Small intestine (tissue), 7 donors: ENCODE measurements at regions not wholly inside any gene's neighbourhood (a gene's known extent, or its start where the extent isn't known, plus 50 kb on each side); places are given as distances from the start of the nearest gene placed in this dataset.
"Not testable (repeated sequence)": the region's sequence is repeated elsewhere in the genome, so short reads cannot be mapped to it uniquely, and the experiment has no call there.

Experiments
- DNase-seq, 2 donors: peaks; one replicate each; pipeline versions ENCODE4 v3.0.0 to v3.0.0-alpha.2; 2013
- FAIRE-seq: peaks from 2 replicates; lab custom pipeline; 2012; peaks lifted over from hg19 to GRCh38; lab: Jason Lieb, UNC
- H3K27ac ChIP-seq, 3 donors: one replicate each; pipeline ENCODE4 v1.5.1; 2013; ENCODE audit warnings: low read length in 2 of 3, mild to moderate bottlenecking in 2 of 3, control low read depth in 1 of 3, inconsistent platforms in 1 of 3, low read depth in 1 of 3, moderate library complexity in 1 of 3
- H3K27me3 ChIP-seq, 3 donors: one replicate each; pipeline ENCODE4 v1.6.1; 2013; ENCODE audit warnings: low read length in 3 of 3, inconsistent platforms in 1 of 3; ENCODE audit not compliant: control insufficient read depth in 3 of 3, insufficient read depth in 3 of 3
- H3K36me3 ChIP-seq, 3 donors: one replicate each; pipeline ENCODE4 v1.6.1; 2013; ENCODE audit warnings: low read length in 3 of 3, inconsistent platforms in 1 of 3, low read depth in 1 of 3, mild to moderate bottlenecking in 1 of 3, moderate library complexity in 1 of 3; ENCODE audit not compliant: control insufficient read depth in 3 of 3, insufficient read depth in 2 of 3
- H3K4me1 ChIP-seq, 3 donors: one replicate each; pipeline ENCODE4 v1.6.1; 2013; ENCODE audit warnings: low read length in 2 of 3, inconsistent platforms in 1 of 3, low read depth in 1 of 3, mild to moderate bottlenecking in 1 of 3, moderate library complexity in 1 of 3; ENCODE audit not compliant: control insufficient read depth in 3 of 3, insufficient read depth in 2 of 3
- H3K4me3 ChIP-seq, 3 donors: one replicate each; pipeline ENCODE4 v1.5.1; 2013; ENCODE audit warnings: low read length in 3 of 3, control low read depth in 1 of 3, inconsistent platforms in 1 of 3, low read depth in 1 of 3, mild to moderate bottlenecking in 1 of 3, moderate library complexity in 1 of 3
- H3K9me3 ChIP-seq, 2 donors: one replicate each; pipeline ENCODE4 v1.6.1; 2013; ENCODE audit warnings: low read depth in 1 of 2, low read length in 1 of 2; ENCODE audit not compliant: control insufficient read depth in 2 of 2, insufficient read depth in 1 of 2
- WGBS, 3 donors: extraction: QIAGEN DNeasy Blood & Tissue Kit; methylation state at CpG; one replicate each; pipeline ENCODE4 v1.1.7; 2013; 5-methylcytosine and 5-hydroxymethylcytosine counted together
- donor health status: healthy with polysubstance abuse.
- donor health status: control.
- donor health status: control.
- donor health status: Bipolar disorder and iron deficiency.
- donor health status: healthy.

DNA sequence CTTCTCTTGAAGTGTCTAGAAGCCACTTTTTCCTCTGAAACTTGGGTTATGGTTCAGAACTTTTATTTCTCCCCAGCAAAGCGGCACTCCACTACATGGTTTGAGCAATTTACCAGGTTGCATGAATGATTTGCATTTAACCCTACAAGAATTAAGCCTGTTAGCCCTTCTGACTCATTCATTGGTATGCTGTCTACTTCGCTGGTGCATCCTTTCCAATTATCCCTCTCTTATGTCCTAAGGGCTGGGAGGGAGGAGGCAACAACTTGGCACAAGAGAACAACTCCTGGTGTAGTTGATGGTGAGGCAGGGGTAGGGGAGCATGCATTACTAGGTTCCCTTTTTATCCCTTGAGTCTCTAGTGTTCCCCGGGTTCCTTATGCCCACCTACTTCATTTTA, 293.4 kb upstream of the MEX3C start:
- DNase-seq (no peak), FAIRE-seq (no peak)
- WGBS, 3 donors: 78 to 81% (median 80%) methylated on average over 3 of the region's 3 CpGs

DNA sequence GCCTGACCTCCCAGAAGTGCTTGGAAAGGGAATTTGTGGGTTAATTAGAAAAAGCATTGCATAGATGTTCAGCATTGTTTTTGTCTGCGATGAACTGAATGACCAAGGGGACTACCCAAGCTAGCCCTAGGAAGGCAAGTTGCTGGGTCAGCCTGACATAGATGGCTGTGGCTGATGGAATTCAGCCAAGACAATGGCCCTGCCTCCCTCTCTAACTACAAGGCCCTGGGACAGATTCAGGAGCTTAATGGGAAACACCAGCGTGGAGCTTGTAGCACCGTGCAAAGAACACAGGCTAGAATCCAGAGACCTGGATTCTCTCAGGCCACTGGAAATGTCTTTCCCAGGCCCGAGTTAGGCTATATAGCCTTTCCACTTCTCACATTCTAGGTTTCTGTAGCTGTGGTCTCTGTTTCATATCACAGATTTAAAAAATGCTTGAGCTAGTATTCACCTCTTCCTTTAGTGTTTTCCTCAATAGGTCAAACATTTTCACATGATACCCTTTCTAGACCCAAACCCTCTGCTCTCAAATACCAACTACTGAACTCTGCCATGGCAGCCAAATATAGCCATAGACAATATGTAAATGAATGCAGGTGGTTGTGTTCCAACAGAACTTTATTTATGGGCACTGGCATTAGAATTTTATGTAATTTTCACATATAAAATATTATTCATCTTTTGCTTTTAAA, 294.3 kb upstream of the MEX3C start:
- H3K36me3 ChIP-seq: no peaks in the 10 kb centered on the region
- H3K27ac ChIP-seq: no peak overlapping the region
- DNase-seq: no peak
- no peak overlapping the region for H3K4me3 ChIP-seq
- no peak for FAIRE-seq
- no peaks in the 10 kb centered on the region for H3K4me1 ChIP-seq
- no peaks in the 10 kb centered on the region for H3K27me3 ChIP-seq
- H3K9me3 ChIP-seq: no peaks in the 10 kb centered on the region
- 80 to 87% (median 81%) methylated on average over 4 of the region's 4 CpGs for WGBS, 3 donors

More for the DNA sequence above, 293.4 kb upstream of the MEX3C start:
- Histone ChIP-seq H3K4me1 (no peaks in the 10 kb centered on the region), H3K36me3 (no peaks in the 10 kb centered on the region), H3K9me3 (no peaks in the 10 kb centered on the region), H3K27me3 (no peaks in the 10 kb centered on the region), H3K27ac (no peak overlapping the region), H3K4me3 (no peak overlapping the region)

DNA sequence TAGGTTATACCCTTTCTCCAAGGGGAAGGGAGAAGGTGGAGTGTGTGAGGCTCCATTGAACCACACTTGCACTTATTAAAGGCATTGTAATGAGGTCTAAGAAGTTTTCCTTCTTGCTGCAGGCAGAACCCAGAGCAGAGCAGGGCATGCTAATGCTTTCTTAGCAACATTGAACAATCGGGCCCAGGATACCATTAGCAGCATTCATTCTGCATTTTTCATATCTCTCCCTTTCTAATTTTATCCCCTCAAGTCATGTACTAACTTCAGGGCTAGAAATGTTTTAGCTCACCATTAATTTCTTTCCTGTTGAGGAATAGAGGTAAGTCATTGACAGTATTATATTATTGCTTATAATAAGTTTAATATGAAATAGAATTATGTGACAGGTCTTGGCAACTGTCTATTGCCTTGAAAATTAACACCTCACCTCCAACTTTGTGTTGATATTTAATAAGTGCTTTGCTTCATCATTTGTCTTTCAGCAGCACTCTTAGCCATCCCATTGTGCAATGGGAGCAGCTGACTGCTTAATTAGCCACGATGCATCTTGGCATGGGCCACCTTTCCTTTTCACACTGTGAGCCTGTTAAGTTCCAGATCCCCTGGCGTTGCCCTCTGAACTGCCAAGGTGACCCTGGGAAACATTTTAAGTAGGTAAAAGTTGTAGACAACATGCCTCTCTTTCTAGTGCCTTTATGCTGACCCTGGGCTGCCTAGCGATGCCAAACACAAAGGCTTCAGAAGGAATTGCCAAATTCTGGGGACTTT, 300.8 kb upstream of the MEX3C start:
- H3K9me3 ChIP-seq: no peaks in the 10 kb centered on the region
- no peaks in the 10 kb centered on the region for H3K27me3 ChIP-seq
- H3K27ac ChIP-seq: no peak overlapping the region
- FAIRE-seq (no peak), DNase-seq (no peak)
- WGBS, 3 donors: 64 to 77% (median 70%) methylated on average over 4 of the region's 4 CpGs
- no peak overlapping the region for H3K4me3 ChIP-seq
- H3K36me3 ChIP-seq: no peaks in the 10 kb centered on the region
- no peaks in the 10 kb centered on the region for H3K4me1 ChIP-seq

DNA sequence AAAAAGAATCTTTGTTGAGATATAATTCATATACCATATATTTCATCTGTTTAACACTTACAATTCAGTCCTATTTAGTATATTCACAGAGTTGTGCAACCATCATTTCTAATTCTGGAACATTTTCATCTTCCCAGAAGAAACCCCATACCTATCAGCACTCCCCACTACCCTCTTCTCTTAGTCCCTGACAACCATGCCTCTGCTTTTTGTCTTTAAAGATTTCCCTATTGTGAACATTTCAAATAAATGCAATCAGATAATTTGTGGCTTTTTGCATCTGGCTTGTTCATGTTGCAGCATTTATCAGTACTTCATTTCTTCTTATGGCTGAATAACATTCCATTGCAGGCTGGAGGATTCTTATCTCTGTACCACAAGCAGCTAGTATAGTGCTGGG, 305.9 kb upstream of the MEX3C start:
- Histone ChIP-seq H3K4me1 (no peaks in the 10 kb centered on the region), H3K27me3 (no peaks in the 10 kb centered on the region), H3K36me3 (no peaks in the 10 kb centered on the region), H3K27ac (no peak overlapping the region), H3K9me3 (peaks cover 0 to 10% of the 10 kb centered on the region in 2 donors), H3K4me3 (no peak overlapping the region)
- DNase-seq (no peak), FAIRE-seq (no peak)

DNA sequence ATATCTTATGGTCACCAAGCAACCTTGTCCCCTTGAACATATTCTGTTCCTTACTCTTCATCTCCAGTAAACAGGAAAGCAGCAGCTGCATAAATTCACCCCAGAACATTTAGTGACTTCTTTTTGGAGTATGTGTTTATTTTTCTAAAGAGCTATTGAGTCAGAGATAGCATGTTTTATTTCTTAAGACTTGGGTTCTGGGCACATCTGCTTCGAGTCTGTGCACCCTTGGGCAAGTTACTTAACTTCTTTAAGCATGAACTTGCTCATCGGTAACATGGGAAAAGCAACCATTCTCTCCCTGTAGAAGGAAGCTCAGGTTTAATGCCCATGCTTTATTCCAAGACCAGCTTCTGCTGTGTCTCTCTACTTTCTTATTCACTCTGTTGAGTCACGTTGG, 309.3 kb upstream of the MEX3C start:
- H3K27ac ChIP-seq: no peak overlapping the region
- 73 to 81% (median 76%) methylated on average over 3 of the region's 3 CpGs for WGBS, 3 donors
- FAIRE-seq (no peak), DNase-seq (no peak)
- H3K9me3 ChIP-seq: peaks cover 0 to 14% of the 10 kb centered on the region in 2 donors
- H3K36me3 ChIP-seq: no peaks in the 10 kb centered on the region
- no peaks in the 10 kb centered on the region for H3K27me3 ChIP-seq
- no peak overlapping the region for H3K4me3 ChIP-seq
- H3K4me1 ChIP-seq: no peaks in the 10 kb centered on the region

DNA sequence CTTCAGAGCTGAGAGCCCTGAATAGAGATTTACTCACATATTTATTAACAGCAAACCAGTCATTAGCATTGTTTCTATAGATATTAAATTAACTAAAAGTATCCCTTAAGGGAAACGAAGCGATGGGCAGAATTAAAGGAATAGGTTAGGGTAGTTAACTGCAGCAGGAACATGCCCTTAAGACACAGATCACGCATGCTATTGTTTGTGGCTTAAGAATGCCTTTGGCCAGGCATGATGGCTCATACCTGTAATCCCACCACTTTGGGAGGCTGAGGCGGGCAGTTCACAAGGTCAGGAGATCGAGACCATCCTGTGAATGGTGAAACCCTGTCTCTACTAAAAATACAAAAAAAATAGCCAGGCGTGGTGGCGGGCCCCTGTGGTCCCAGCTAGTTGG, 310.9 kb upstream of the MEX3C start:
- H3K9me3 ChIP-seq: peaks cover 0 to 14% of the 10 kb centered on the region in 2 donors
- not testable (repeated sequence) for H3K36me3 ChIP-seq, H3K4me1 ChIP-seq, H3K27me3 ChIP-seq, H3K4me3 ChIP-seq, DNase-seq, FAIRE-seq, H3K27ac ChIP-seq
- WGBS, 3 donors: 91% methylated on average over 7 of the region's 7 CpGs

DNA sequence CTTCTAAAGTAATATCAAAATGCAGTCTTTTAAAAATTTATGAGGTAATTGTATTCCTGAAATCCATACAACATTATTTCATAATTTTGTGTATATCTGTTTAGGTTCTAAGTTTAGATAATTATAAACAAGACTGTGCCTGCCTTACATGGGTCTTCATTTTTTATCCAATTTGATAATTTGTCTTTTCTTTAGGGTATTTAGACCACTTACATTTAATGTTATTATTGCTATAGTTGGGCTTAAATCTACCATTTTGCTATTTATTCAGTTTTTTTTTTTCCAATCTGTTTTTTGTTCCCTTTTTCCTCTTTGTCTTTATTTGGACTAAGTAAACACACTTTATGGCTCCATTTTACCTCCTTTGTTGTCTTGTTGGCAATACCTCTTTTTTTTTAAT, 312.5 kb upstream of the MEX3C start:
- Histone ChIP-seq H3K9me3 (peaks cover 0 to 14% of the 10 kb centered on the region in 2 donors), H3K27me3 (no peaks in the 10 kb centered on the region), H3K27ac (no peak overlapping the region), H3K4me1 (no peaks in the 10 kb centered on the region), H3K36me3 (no peaks in the 10 kb centered on the region), H3K4me3 (no peak overlapping the region)
- DNase-seq (no peak), FAIRE-seq (no peak)

DNA sequence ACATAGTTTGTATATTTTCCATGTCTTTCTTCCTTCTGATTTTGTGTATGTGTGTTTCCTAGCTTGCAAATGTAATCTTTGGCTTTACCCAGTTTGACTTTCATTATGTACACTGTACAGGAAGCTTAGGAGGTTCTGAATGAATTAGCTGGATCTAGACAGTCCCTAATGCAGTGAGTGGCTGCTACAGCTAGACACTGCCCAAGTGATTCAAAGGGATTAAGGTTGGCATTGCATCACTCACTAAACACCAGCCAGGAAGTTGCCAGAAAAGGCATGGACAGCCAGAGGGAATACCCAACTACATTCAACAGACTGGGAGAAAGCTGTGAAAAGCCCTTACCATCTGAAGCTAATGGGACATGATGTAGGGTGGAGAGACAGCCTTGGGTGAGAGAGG, 316.0 kb upstream of the MEX3C start:
- FAIRE-seq (no peak), DNase-seq (no peak)
- H3K9me3 ChIP-seq: peaks cover 0 to 3% of the 10 kb centered on the region in 2 donors
- no peaks in the 10 kb centered on the region for H3K27me3 ChIP-seq
- no peak overlapping the region for H3K4me3 ChIP-seq
- H3K36me3 ChIP-seq: no peaks in the 10 kb centered on the region
- no peaks in the 10 kb centered on the region for H3K4me1 ChIP-seq
- H3K27ac ChIP-seq: no peak overlapping the region
